K562 (cell line): ENCODE measurements at regions not wholly inside any gene's neighbourhood (a gene's known extent, or its start where the extent isn't known, plus 50 kb on each side); places are given as distances from the start of the nearest gene placed in this dataset.

Source experiments
- EZH2 ChIP-seq: IDR thresholded peaks from 2 replicates; pipeline ENCODE4 v1.6.1; 2012; ENCODE audit warnings: low read depth, mild to moderate bottlenecking, inconsistent platforms, low read length, borderline replicate concordance
- TF ChIP-seq, protein P1 (sequence below), 3 experiments: IDR thresholded peaks in 2 of 3; conservative IDR thresholded peaks in 1 of 3; 2 replicates each; pipeline ENCODE4 v1.5.1; 2011 to 2012; ENCODE audit warnings: low read length in 3 of 3, mild to moderate bottlenecking in 3 of 3, control low read depth in 2 of 3, improper control_type of control experiment in 1 of 3, inconsistent platforms in 1 of 3, low read depth in 1 of 3, mixed read lengths in 1 of 3, moderate library complexity in 1 of 3; ENCODE audit not compliant: insufficient read depth in 2 of 3
- TF ChIP-seq, protein P2 (sequence below): fragments of 250-450 bp; sonication (Bioruptor Pico); IDR thresholded peaks from 2 replicates; pipeline ENCODE4 v1.8.0; 2022; ENCODE audit warnings: inconsistent platforms, mild to moderate bottlenecking, moderate library complexity, borderline replicate concordance

DNA sequence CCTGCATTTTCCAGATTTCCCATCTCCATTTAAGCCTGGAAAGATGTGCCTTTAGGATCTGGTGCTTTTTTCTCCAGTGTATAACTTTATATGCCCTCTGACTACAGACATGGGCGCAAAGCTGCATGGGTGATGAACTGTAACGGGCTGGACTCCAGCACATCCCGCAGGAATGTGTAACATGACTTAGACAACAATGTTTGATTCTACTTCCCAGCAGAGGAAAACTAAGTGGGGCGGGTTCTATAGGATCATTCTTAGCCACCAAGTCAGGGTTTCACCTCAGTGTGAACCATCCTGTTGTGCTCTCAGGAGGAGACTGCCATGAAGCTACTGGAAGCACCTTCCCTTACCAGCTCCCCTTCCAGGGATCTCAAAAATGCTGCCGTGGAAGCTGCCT, 93.2 kb upstream of the SERP2 start:
- TF ChIP-seq, protein P1, sequence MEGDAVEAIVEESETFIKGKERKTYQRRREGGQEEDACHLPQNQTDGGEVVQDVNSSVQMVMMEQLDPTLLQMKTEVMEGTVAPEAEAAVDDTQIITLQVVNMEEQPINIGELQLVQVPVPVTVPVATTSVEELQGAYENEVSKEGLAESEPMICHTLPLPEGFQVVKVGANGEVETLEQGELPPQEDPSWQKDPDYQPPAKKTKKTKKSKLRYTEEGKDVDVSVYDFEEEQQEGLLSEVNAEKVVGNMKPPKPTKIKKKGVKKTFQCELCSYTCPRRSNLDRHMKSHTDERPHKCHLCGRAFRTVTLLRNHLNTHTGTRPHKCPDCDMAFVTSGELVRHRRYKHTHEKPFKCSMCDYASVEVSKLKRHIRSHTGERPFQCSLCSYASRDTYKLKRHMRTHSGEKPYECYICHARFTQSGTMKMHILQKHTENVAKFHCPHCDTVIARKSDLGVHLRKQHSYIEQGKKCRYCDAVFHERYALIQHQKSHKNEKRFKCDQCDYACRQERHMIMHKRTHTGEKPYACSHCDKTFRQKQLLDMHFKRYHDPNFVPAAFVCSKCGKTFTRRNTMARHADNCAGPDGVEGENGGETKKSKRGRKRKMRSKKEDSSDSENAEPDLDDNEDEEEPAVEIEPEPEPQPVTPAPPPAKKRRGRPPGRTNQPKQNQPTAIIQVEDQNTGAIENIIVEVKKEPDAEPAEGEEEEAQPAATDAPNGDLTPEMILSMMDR (IDR thresholded peaks at IDR 0.05 in 2 of 3, conservative IDR thresholded peaks at IDR 0.05 in 1 of 3; ENCODE audit: insufficient read depth in 2 of 3, low read depth in 1 of 3, low read length in 3 of 3): no peak
- no peak for TF ChIP-seq EZH2
- TF ChIP-seq, protein P2, sequence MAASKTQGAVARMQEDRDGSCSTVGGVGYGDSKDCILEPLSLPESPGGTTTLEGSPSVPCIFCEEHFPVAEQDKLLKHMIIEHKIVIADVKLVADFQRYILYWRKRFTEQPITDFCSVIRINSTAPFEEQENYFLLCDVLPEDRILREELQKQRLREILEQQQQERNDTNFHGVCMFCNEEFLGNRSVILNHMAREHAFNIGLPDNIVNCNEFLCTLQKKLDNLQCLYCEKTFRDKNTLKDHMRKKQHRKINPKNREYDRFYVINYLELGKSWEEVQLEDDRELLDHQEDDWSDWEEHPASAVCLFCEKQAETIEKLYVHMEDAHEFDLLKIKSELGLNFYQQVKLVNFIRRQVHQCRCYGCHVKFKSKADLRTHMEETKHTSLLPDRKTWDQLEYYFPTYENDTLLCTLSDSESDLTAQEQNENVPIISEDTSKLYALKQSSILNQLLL (CRISPR knock-in tag): no peak
